IPS DF 19.7 (cell line): ENCODE measurements at regions not wholly inside any gene's neighbourhood (a gene's known extent, or its start where the extent isn't known, plus 50 kb on each side); places are given as distances from the start of the nearest gene placed in this dataset.
"Not testable (repeated sequence)": the region's sequence is repeated elsewhere in the genome, so short reads cannot be mapped to it uniquely, and the experiment has no call there.

Source experiments
- DNase-seq: peaks from one replicate; pipeline ENCODE4 v3.0.0-alpha.2; 2013; ENCODE audit warnings: low read depth, low spot score

DNA sequence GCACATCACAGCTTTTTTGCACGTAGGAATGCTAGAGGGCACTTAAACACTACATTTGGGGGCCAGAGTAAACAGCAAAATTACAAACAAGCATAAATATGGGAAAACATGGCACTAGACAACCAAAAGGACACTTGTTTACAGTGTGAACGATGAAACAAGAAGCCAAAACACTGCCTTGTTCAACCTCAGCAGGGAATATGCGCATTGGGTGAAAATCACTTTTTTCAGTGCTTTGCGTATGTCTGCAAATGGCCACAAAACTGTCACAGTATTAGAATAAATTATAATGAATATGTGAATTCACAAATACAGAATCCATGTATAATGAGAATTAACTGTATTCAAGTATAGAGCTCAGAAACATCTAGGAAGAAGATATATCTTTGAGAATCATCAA, 1064.0 kb upstream of the GYPC start:
- DNase-seq = no peak

DNA sequence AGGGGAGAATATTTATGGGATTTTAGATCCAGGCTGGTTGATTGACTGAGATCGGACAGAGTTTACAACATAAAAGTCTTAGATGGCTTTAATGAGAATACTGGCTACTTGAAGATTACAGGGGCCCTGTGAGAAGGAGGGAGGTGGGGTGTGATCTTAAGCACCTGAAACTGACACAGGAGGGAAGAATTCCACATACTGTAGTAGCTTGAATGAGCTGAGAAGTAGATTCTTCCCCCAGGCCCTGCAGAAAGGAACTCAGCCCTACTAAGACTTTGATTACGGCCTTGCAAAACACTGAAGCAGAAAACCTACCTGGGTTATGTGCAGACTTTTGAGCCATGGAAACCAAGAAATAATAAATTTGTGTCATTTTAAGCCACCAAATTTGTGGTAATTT, 1062.9 kb upstream of the GYPC start:
- DNase-seq = no peak

DNA sequence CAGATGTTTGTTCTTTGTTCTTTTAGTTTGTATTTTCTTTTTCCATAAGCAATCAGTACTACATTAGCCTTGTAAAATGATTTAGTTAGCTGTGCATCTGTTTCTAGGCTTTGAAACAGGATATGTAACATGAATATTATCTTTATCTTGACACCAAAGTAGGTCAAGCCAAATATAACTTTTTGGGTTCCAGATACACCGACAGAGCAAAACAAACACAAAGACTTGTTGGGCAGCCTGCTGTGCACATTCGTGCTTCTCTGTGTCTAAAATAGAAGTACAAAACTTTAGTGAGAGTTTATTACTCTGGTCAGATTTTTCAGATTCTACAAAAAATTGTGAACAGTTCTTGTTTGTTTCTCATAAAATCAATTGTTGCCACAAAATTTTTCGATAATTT, 1059.3 kb upstream of the GYPC start:
- no peak for DNase-seq

DNA sequence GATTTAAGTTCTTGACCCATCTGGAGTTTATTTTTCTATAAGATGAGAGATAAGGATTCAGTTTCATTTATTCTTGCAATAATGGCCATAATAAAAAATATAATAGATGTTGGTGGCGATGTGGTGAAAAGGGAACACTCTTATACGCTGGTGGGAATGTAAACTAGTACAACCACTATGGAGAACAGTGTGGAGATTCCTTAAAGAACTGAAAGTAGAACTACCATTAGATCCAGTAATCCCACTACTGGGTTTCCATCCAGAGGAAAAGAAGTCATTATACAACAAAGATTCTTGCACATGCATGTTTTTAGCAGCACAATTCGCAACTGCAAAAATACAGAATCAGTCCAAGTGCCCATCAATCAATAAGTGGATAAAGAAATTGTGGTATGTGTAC, 1040.5 kb upstream of the GYPC start:
- DNase-seq = no peak

DNA sequence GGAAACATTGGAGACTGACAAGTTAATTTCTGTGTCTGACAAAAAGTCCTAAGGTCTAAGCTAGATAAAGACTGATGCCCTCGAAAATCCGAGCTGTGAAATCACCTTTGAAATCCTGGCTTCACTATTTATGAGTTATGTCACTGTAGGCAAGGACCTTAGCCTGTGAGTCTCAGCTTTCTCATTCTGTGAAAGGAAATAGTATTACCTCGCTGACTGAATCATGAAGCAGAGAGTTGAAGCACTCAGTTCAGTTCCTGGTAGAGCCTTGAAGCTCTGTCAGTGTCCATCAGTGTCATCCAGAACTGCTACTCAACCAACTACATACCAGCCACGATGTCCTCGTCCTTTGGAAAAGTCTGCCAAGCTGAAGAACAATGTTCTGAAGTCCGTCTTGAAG, 1025.6 kb upstream of the GYPC start:
- DNase-seq = no peak

DNA sequence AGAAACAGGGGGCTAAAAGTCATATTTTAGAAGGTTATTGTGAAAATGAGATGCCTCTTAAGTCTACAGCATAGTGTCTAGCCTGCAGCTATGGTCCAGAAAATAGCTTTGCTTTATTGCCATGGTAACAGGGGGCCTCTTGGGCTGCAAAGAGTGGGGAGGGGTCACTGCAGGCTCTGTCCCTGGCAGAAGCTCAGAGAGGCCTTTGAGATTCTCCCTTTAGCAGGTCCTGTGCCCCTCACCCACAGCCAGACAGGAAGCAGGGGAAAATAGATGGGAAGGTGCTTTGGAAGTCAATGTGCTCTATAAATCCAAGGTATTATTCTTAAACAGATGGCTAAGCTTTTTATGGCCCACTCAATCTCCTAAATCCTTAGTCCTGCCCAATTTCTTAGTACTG, 1021.3 kb upstream of the GYPC start:
- DNase-seq = no peak

DNA sequence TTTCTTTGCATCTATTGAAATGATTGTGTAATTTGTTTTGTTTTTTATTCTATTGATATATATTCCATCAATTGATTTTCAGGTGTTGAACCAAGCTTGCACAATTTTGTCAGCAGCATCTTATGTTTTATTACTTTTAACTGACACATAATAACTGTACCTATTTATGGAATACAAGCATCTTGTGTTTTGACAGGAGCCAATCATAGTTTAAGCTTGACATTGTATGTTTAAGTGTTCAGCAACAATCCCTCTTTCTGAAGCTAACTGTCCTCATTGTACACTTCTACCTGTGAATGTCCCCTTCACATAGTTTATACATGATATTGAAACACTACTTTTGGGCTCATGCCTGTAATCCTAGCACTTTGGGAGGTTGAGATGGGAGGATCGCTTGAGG, 1017.6 kb upstream of the GYPC start:
- no peak for DNase-seq

DNA sequence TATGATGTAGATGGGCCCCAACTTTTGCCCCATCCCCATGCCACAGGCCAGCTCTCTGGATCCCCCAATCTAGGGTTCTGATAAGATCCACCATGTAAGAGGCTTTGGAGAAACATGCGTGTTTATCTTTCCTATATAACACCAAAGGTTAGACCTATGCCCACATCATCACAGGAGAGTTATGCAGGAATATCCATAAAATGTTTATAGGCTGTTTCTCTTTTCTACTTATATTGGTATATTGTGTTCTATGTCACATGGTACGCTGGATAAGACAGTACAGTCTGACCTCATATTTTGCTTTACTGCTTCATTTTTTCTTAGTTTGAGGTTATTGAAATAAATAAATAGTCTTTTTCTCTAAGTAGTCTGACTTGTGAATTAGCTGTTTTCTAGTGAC, 1013.9 kb upstream of the GYPC start:
- no peak for DNase-seq

DNA sequence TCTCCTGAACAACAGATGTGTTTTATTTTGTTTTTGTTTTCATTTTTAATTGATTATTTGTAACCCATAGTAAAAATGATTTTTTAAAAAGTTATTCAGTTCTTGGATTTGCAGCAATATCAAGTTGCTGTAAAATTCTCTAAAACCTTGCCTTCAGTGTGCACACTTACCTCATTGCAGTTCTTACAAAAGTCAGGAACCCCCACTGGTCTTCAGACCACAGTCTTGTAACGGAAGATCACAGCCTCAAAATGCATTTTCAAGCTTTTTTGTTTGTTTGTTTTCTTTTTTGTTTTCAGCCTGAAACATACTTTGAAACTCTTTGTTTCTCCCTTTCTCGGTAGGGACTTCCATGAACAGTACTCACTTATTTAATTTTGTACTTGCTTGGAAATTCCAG, 1012.8 kb upstream of the GYPC start:
- DNase-seq = no peak

DNA sequence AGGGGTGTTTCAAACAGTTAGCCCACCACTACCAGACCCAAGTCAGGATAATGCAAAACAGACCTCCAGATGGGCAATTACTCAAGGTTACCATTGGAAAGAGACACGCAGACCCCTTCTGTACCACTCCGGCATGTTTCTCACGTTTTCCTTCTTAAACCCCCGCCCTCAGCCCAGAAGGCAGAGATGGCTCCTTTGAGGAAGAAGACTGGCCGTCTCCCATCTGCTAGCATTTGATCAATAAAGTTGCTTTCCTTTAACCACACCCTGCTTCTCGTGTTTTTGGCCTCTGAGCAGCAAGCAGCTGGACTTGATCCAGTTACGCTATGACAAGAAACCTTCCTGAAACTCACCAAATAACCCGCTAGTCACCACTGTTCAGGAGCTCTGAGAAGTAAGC, 1012.4 kb upstream of the GYPC start:
- no peak for DNase-seq

DNA sequence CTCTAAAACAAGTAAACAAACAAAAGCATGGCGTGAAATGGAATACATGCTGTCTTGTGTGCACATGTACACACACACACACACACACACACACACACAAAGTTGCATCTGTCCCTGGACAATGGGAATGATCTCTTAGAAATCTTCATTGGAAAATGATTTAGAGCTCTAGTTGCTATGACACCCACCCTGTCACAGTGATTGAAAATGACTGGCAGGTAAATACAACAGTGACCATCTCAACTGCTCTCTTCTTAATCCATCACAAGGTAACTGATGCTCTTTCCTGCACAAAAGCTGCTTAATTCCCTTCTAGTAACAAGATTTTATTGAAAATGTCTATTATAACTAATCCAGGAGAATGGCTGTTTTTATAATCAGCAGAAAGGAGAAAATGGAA, 1011.7 kb upstream of the GYPC start:
- DNase-seq = no peak

DNA sequence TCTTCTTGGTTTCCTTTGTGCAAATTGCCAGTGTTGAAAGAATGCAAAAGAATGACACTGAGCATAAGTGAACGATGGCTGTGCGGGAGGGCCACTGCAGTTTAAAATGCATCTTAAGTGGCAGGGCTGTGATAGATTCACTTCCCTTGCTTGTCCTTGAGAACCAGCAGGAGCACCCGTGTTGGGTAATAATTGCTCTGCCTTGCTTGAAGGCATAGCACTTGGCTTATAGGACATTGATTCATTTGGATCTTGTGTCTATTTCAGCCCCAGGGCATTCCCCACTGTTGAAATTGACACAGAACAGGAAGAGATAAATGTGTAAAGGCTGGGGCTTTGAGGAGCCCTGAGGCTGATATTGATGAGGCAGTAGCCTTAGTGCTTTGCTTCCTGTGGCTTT, 1003.7 kb upstream of the GYPC start:
- DNase-seq = no peak

DNA sequence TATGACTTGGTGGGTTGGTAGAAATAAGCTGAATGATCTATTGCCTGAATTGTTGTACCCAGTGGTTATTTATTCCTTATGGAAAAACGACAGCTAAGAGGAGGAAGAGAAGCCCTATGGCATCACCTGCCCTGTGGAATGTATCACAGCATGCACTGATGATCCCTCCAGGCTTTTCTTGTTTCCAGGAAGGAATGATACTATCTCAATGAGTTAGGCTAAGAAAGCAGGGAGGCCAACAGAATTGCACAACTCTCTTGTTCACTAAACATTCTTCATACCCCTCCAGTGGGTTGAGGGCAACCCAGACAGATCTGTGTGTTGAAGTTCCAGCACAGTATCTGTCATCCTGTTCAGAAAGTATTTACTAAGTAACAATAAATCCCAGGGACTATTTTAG, 1001.7 kb upstream of the GYPC start:
- no peak for DNase-seq

DNA sequence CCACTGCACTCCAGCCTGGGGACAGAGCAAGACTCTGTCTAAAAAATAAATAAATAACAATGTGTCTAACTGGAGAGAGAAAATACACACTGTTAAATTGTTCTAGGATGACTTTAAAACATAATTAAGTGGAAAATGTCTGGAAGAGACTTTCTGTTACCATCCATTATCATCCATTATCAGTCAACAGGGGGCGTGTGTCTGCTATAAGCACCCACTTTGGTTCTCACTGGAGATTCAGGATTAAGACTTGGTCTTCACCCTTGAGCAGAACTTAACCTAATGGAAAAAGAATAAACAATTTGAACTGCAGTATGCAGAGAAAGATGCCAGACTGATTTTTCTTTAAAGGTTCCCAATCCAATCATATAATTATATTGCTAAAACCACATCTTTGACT, 999.8 kb upstream of the GYPC start:
- DNase-seq = no peak

DNA sequence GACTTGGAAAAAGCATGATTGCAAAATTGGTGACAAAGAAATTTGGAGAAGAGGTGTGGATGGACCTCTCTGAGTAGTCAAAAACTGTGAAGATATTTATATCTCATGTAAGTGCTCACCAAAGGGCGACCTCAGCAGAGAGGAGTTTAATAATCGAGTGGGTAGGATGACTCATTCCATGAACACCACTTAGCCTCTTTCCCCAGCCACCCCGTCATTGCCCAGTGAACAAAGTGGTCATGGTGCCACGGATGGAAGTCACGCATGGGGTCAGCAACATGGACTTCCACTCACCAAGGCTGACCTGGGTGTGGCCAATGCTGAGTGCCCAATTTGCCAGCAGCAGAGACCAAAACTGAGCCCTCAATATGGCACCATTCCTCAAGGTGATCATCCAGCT, 997.4 kb upstream of the GYPC start:
- no peak for DNase-seq

DNA sequence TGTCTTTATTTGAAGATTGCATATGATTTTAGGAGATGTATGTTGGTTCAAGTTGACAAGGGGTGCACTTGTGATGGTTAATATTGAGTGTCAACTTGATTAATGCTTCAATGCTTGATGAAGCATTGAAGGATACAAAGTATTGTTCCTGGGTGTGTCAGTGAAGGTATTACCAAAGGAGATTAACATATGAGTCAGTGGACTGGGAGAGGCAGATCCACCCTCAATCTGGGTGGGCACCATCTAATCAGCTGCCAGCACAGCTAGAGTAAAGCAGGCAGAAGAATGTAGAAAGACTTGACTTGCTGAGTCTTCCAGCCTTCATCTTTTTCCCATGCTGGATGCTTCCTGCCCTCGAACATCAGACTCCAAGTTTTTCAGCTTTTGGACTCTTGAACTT, 995.6 kb upstream of the GYPC start:
- DNase-seq = not testable (repeated sequence)

DNA sequence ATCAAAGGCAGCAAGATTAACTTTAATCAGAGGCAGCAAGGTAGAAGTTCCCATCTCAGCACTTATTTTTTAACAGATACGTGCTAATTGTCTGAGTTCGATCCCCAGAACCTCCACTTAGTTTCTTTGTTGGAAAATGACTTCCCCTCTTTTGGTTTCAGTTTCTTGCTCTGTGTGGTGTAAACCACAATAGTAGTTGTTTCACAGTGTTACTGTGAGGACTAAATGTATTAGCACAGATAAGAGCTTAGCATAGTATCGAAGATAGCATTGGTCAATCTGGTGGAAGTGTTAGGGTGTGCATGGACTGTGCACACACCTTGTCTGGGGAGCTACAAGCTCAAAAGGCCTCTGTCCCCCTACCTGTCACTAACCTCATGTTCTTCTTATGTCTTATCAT, 988.3 kb upstream of the GYPC start:
- DNase-seq = no peak

DNA sequence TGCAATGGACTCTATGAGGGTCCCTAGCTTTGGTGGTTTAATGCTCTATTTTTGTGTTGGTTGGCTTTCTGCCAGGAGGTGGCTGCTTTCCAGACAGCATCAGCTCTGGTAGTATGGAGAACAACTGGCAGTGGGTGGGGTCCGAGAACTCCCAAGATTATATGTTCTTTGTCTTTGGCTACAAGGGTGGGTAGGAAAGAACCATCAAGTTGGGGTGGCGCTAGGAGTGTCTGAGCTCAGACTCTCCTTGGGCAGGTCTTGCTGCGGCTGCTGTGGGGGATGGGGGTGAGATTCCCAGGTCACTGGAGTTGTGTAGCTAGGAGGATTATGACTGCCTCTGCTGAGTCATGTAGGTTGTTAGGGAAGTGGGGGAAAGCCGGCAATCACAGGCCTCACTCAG, 976.1 kb upstream of the GYPC start:
- no peak for DNase-seq

DNA sequence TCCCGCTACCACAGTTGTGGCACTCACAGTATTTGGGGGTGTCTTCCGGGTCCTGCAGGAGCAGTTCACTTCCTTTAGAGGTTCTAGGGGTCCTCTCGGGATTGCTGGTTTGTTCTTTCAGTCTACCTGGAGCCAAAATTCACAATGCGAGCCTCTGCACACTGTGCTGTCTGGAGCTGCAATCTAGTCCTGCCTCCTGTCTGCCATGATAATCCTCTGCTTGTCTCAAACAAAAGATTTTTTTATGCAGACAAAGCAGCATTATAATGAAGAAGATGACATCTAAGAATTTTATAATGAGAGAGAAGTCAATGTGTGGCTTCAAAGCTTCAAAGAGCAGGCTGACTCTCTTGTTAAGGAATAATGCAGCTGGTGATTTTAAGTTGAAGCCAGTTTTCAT, 975.1 kb upstream of the GYPC start:
- DNase-seq = no peak

DNA sequence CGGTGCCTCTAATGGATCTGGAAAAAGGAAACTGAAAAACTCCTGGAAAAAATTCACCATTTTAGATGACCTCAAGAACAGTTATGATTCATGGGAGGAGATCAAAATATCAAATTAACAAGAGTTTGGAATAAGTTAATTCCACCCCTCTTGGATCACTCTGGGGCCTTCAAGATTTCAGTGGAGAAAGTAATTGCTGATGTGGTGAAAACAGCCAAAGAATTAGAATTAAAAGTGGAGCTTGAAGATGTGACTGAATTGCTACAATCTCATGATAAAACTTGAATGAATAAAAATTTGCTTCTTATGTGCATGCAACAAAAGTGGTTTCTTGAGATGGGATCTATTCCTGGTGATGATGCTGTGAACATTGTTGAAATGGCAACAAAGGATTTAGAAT, 974.4 kb upstream of the GYPC start:
- DNase-seq = no peak

DNA sequence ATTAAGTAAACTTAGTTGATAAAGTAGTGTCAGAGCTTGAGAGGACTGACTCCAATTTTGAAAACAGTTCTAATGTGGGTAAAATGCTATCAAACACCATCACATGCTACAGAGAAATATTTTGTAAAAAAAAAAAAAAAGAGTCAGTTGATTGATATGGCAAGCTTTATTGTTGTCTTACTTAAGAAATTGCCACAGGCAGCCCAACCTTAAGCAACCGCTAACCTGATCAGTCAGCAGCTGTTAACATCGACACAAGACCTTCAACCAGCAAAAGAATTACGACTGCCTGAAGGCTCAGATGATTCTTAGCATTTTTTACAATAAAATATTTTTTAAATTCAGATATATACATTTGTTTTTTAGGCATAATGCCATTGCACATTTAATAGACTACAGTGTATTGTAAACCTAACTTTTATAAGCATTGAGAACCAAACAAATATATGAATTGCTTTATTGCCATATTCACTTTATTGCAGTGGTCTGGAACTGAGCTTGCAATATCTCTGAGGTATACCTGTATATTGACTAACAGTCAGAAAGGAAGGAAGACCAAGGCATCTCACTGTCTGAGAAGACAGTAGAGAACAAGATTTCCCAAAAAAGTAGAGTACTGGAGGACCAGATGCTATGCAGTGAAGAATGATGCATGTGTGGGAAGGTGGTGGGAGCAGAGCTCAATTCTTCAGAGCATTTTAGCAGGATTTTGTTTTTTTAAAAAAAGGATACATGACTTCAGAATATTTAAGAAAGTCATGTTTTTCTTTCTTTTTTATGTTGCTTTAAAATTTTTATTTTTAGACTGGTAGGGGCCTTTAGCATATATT, 973.8 kb upstream of the GYPC start:
- no peak for DNase-seq

DNA sequence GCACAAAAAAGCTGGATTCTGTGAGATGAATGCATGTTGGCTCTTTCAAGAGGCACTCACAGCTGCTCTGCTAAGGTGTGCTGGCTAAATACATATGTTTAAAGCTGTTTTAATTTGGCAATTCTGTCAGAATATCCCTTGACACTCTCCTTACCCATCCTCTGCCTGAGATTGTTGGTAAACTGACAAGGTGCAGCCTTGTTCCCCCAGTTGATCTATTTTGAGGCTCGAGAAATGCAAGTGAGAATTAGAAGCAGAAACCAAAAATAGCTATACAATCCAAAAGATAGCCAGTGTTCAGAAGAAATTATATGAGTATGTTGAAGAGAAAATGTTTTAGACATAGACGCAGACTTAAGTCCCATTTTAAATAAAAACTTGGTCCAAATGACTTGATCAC, 971.7 kb upstream of the GYPC start:
- no peak for DNase-seq

DNA sequence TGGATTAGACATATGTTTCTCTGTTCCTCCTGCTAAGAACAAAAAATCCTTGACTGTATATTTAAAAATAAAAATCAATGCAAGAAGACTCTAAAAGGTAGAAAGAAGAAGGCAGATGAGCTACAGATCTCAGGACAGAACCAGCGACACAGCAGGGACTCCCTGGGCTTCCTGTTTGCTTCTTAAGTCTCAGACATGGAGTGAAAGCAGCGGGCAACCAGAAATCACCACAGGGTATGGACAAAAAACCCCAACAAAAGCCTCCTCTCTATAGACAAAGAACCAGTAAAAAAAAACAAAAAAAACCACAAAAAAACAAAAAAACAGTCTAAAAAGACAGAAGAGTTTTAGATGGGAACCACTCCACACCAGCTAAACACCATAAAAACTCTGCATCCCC, 971.0 kb upstream of the GYPC start:
- DNase-seq = no peak

DNA sequence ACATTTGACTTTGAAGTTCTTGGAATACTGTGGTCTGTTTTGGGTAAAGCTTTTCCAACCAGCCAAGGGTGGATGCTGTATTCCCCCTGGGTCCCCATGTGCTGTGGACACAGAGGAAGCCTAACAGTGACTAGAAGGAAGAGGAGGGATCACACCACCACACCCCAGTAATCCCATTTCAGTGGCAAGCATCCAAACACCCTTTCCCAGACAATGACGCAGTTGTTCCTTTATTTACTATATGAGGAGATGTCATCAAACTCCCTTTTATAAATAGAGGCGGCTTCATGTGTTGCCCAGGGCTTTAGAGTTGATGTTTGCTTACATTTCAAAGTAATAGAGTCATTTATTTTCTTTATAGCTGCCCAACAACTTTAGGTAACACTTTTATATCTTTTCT, 959.4 kb upstream of the GYPC start:
- DNase-seq = no peak
